ENCODE measurements at regions not wholly inside any gene's neighbourhood (a gene's known extent, or its start where the extent isn't known, plus 50 kb on each side); places are given as distances from the start of the nearest gene placed in this dataset.
A peak's percentile ranks its signal among the peaks of the same experiment; 100 is the strongest.

- Mint-ChIP-seq H3K27ac (no peak overlapping the region), H3K4me1 (peaks cover 39% of the 10 kb centered on the region), H3K9me3 (peaks cover 31% of the 10 kb centered on the region), H3K36me3 (ENCODE audit: low read depth) (peaks cover 21% of the 10 kb centered on the region), H3K27me3 (ENCODE audit: low read depth, poor library complexity) (no peaks in the 10 kb centered on the region), H3K4me3 (no peak overlapping the region)
- no peak for DNase-seq
- no peak for TF ChIP-seq CTCF (IDR thresholded peaks at IDR 0.05)
These were observed 121.0 kb upstream of the ACSL4 start for GRCh38 chrX:109854096-109854495.

- Mint-ChIP-seq H3K4me1 (peaks cover 25% of the 10 kb centered on the region), H3K4me3 (no peak overlapping the region), H3K36me3 (ENCODE audit: low read depth) (peaks cover 22% of the 10 kb centered on the region), H3K27ac (no peak overlapping the region), H3K27me3 (ENCODE audit: low read depth, poor library complexity) (no peaks in the 10 kb centered on the region), H3K9me3 (peaks cover 37% of the 10 kb centered on the region)
- DNase-seq, result no peak
- TF ChIP-seq CTCF (IDR thresholded peaks at IDR 0.05), result no peak
These were observed 122.4 kb upstream of the ACSL4 start for GRCh38 chrX:109855501-109855900.

GRCh38 chrX:109856974-109857373, 123.9 kb upstream of the ACSL4 start:
- H3K36me3 Mint-ChIP-seq (ENCODE audit: low read depth), result peaks cover 22% of the 10 kb centered on the region
- peaks cover 41% of the 10 kb centered on the region for H3K9me3 Mint-ChIP-seq
- peak; percentile 97 for TF ChIP-seq CTCF (IDR thresholded peaks at IDR 0.05)
- H3K27me3 Mint-ChIP-seq (ENCODE audit: low read depth, poor library complexity), result no peaks in the 10 kb centered on the region
- H3K4me1 Mint-ChIP-seq, result peaks cover 19% of the 10 kb centered on the region
- peak; percentile 15 for DNase-seq
- no peak overlapping the region for H3K27ac Mint-ChIP-seq
- H3K4me3 Mint-ChIP-seq, result no peak overlapping the region

DNA sequence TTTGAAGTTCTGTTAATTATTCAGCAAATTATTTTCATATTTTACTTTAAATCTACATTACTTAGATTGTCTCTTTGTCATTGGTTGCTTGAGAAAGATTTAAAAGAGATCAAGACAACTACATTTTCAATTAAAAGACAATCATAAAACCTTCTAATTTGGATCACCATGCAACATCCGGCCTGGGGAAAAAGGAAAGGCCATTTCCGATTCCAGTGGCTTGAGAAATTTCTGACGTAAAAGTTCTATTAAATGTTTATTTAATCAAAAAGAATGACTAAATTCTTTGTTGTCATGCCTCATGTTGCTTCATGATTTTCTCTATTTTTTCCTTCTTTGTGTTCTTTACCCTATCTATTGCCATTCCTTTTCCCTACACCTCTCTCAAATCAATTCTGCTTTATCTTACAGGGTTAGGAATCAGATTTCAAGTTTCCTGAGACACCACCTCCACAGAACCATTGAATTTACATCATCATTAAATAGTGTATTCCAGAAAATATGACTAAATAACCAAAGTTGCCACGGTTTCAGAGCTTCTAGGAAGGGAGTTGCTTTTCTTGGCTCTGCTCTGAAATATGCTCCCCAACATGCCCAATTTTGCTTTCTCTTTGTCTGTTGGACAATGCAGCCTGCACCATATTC, 124.6 kb upstream of the ACSL4 start:
- Mint-ChIP-seq H3K4me3 (no peak overlapping the region), H3K4me1 (peaks cover 25% of the 10 kb centered on the region), H3K36me3 (ENCODE audit: low read depth) (peaks cover 21% of the 10 kb centered on the region), H3K9me3 (peaks cover 39% of the 10 kb centered on the region), H3K27me3 (ENCODE audit: low read depth, poor library complexity) (no peaks in the 10 kb centered on the region), H3K27ac (peak overlapping the region; percentile 13)
- no peak for DNase-seq
- TF ChIP-seq CTCF (IDR thresholded peaks at IDR 0.05), result no peak

DNA sequence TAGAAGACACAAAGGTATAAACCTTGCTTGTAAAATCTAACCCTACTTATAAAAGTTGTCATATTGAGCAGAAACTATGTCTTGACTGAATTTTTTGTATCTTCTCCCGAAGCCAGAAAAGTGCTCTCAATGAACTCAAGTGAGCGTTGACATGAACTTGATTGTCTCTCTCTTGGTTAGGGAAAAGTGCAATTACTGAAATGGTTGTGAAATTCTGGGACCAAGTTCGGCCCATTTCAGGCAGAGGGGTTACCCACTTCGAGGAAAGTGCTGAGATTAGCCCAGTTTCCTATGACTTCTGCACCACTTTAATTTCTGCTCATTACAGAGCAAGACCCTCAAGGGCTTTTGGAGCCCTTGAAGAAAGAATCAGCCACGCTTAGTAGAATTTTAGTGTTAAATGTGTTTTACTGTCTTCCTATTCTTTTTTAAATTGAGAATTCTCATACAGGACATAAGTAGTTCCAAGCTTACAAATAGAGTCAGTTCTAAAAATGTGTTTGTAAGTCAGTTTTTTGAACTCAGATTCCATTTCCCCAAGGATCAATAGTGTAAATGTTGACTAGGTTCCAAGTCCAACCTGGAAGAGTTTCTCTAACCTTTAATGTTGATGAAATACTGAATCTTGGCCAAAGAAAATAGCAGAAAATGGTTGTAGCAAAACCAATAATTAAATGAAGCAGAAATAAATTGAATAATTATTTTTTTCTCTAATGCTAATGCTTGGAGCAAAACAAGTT, 125.7 kb upstream of the ACSL4 start:
- Mint-ChIP-seq H3K36me3 (ENCODE audit: low read depth) (peaks cover 12% of the 10 kb centered on the region), H3K4me1 (peaks cover 36% of the 10 kb centered on the region), H3K9me3 (peaks cover 29% of the 10 kb centered on the region), H3K27ac (no peak overlapping the region), H3K4me3 (no peak overlapping the region), H3K27me3 (ENCODE audit: low read depth, poor library complexity) (no peaks in the 10 kb centered on the region)
- TF ChIP-seq CTCF (IDR thresholded peaks at IDR 0.05), result no peak
- no peak for DNase-seq

GRCh38 chrX:109859651-109860050, 126.6 kb upstream of the ACSL4 start:
- Mint-ChIP-seq H3K4me3 (no peak overlapping the region), H3K9me3 (peaks cover 20% of the 10 kb centered on the region), H3K27ac (no peak overlapping the region), H3K4me1 (peaks cover 44% of the 10 kb centered on the region), H3K36me3 (ENCODE audit: low read depth) (peaks cover 4% of the 10 kb centered on the region), H3K27me3 (ENCODE audit: low read depth, poor library complexity) (no peaks in the 10 kb centered on the region)
- TF ChIP-seq CTCF (IDR thresholded peaks at IDR 0.05), result no peak
- DNase-seq, result no peak
